ENCODE measurements at regions not wholly inside any gene's neighbourhood (a gene's known extent, or its start where the extent isn't known, plus 50 kb on each side); places are given as distances from the start of the nearest gene placed in this dataset.
"Not testable (repeated sequence)": the region's sequence is repeated elsewhere in the genome, so short reads cannot be mapped to it uniquely, and the experiment has no call there.

DNA sequence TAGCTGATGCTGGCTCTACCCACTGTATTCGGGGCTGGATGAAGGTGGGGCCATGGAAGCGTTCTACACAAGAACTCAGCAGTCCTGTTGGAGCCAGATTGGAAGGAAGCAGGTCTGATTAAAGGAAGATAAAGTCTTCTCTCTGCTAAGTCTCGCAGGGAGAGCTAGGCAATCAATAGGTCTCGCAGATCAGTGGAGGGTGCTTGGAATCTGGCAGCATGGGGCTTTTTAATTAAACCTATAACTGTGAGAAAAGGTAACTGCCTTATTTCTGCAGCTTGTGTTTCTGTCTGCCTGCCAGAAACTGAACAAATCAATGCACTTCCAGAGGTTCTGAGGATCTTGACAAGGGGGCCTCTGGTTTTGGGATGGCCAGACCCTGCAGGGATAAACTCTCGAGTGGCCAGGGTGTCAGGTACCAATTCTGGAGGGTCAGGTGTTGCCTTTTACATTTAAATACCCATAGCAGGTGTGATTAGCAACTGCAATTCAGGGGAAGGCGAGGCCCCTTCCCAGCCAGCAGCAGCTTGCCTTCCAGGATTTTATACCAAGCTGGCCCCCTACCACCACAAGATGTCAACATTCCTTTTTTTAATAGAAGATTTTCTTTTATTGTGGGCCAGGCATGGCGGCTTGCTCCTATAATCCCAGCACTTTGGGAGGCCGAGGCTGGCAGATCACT is 228.6 kb downstream of the NPIPA7 start:
- TF ChIP-seq, protein P1, sequence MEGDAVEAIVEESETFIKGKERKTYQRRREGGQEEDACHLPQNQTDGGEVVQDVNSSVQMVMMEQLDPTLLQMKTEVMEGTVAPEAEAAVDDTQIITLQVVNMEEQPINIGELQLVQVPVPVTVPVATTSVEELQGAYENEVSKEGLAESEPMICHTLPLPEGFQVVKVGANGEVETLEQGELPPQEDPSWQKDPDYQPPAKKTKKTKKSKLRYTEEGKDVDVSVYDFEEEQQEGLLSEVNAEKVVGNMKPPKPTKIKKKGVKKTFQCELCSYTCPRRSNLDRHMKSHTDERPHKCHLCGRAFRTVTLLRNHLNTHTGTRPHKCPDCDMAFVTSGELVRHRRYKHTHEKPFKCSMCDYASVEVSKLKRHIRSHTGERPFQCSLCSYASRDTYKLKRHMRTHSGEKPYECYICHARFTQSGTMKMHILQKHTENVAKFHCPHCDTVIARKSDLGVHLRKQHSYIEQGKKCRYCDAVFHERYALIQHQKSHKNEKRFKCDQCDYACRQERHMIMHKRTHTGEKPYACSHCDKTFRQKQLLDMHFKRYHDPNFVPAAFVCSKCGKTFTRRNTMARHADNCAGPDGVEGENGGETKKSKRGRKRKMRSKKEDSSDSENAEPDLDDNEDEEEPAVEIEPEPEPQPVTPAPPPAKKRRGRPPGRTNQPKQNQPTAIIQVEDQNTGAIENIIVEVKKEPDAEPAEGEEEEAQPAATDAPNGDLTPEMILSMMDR (IDR thresholded peaks at IDR 0.05; ENCODE audit: borderline replicate concordance, extremely low read depth, low read length, poor library complexity, severe bottlenecking) = not testable (repeated sequence)
- not testable (repeated sequence) for TF ChIP-seq EZH2 (IDR thresholded peaks at IDR 0.05; ENCODE audit: borderline replicate concordance, low read depth, low read length, severe bottlenecking)

Measured in DND-41 (cell line).